NCI-H1092 (cell line): ENCODE measurements at regions not wholly inside any gene's neighbourhood (a gene's known extent, or its start where the extent isn't known, plus 50 kb on each side); places are given as distances from the start of the nearest gene placed in this dataset.
"Not testable (repeated sequence)": the region's sequence is repeated elsewhere in the genome, so short reads cannot be mapped to it uniquely, and the experiment has no call there.

Experiments
- DNase-seq: peaks from one replicate; lab custom pipeline; 2025; lab: John Stamatoyannopoulos, UW

DNA sequence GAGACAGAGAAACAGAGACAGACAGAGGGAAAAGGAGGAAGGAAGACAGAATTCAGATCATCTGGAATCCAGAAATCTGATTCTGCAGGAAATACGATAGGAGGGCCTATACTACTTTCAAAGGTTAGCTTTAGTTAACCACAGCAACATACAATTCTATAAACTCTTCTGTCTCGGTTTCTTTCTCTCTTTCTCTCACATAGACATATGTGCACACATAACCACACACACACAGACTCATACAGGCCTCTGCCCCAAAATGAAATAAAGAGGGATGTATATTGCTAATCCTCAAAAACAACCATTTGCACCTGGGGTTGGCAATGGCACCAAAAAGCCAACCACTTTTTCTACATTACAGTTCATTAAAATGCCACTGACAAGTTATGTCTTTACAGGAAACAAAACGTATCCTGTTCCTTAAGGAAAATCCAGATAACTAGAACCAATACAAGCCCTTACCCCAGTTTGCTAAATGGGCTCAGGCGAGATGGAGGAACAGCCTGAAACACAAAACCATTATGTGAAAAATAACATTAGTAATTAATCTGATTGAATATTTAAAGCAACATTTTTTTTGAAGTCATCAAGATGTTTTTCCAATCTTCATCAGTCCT is 372.3 kb upstream of the CCNH start:
- DNase-seq: no peak

DNA sequence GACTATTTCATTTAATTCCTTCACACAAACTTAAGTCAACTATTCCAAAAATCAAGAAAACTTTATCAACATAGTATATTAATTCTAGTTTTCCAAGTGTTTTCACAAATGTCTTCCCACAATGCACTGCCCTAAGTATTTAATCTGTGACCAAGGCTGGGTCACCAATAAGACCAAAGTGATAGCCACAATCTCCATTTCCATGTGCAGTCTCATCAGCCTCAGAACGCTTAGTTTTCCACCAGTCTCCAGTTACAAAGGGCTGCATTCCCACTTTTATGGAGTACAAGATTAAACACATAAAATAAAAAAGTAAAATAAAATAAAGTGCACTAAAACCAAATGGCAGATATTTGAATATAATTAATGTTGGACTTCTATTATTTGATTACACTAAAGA is 371.6 kb upstream of the CCNH start:
- DNase-seq: no peak

- DNase-seq: no peak
Measured at GRCh38 chr5:87782916-87783315, 370.2 kb upstream of the CCNH start.

DNA sequence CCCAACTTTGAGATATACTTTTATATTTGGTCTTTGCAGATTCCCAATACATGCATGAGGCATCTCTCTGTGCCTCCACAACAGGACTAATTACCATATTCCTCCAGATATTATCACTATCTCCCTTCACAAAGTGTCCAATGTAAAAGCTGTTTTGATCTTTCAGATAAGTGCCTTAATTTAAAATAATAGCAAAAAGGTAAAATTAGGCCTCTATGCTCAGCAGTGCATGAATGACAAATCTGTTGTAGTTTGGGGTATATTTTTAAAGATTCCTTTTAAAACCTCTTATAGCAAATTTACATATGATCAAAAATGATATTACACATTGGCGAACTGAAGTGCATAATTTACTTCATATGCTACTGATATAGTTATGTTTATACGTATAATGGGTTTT is 369.2 kb upstream of the CCNH start:
- no peak for DNase-seq

DNA sequence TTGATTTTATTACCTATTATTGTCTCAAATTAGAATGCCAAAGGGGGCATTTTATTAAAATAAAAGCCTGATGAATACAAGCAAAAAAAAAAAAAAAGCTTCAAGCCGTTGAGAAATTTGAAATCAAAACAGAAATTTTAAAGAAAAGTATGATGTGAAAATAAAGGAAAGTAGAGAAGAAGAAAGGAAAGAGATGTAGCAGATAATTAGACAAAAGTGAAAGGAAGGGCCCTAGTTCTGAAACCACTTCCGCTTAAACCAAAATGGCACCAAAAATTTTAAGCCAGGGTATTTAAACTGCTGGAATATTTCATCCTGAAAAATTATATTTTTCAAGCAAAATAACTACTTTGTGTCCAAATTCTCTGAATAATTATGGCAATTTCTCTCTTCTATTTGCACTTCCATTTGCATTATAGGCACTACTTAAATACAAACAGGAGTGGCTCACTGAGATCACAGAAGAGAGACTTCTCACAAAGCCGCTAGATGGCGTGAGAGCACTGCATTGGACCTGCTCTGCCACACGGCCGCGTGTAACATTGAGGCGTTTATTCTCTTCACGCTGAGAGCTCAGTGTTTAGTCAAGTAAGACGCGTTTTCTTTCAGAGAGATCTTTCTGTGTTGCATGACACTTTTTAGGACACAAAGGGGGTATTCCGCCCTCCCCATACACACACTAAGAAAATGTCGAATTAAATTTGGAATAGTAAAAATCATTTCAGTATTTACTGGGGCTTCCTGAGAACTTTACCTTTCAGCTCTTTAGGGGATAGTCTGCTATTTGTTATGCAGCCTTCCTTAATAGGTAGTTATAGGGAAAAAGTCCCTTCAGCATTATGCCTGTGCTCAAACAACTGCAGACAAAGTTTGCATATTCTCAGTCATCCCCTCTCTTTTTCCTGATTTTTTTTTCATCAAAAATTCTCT is 368.4 kb upstream of the CCNH start:
- peak; percentile 54 for DNase-seq

DNA sequence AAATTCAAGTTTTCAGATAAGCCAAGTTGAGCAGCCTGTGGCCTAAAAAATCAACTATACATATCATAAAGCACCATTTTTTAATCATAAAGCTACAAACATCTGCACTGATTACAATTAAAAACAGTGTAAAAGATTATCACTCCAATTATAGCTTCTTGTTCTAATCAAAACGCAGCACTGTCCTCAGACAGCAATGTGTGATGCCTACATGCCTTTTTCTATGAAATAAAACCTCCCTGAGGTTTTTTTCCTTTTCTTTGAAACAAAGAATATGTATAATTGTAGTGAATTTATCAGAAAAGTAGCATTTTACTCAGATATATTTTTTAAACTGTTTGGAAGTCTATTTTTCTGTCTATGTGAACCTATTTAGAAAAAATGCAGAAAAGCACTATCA is 366.1 kb upstream of the CCNH start:
- no peak for DNase-seq

DNA sequence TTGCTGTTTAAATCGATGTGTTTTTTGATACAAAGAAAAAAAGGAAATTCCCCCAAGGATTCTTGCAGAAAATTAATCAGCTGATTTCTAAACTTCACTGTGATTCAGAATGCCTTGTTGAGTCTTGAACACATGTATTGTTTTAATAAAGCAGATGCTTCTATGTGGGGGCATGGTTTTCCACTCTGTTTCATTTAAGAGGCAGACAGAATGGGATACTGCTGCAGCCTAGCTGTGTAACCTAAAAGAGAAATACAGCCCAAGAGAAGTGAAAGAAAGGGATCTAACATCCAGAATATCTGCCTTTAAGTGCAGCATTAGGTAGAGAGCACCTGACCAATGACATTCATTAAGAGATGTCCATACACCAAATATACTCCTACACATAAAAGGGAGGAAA is 365.1 kb upstream of the CCNH start:
- no peak for DNase-seq

GRCh38 chr5:87776785-87777184 is 364.1 kb upstream of the CCNH start:
- DNase-seq: no peak

DNA sequence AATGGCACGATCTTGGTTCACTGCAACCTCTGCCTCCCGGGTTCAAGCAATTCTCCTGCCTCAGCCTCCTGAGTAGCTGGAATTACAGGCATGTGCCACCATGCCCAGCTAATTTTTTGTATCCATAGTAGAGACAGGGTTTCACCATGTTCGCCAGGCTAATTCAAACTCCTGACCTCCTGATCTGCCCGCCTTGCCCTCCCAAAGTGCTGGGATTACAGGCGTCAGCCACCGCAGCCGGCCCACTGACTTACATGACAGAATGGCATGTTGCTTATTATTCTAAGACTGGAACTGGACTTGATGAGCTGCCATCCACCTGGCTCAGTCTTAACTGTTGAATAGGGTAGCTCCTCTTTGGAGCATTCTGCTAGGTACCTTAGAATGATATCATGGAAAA is 363.6 kb upstream of the CCNH start:
- not testable (repeated sequence) for DNase-seq

DNA sequence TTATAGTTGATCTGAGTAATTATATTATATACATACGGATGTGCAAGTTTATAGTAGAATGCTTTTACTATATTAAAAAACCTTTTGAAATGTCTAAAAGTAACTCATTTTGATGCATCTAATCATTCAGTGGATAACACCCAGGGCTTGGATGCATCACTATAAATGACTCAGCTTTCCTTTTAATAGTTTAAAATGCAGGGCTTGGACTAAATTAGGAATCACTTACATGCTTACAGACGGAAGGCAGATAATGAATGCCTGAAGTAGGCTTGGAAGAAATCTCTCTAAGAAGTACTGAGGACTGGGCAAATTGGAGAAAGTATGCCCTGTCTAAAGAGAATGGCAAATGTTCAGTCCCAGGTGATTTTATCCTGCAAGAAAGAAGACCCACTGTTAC is 362.5 kb upstream of the CCNH start:
- DNase-seq: no peak

DNA sequence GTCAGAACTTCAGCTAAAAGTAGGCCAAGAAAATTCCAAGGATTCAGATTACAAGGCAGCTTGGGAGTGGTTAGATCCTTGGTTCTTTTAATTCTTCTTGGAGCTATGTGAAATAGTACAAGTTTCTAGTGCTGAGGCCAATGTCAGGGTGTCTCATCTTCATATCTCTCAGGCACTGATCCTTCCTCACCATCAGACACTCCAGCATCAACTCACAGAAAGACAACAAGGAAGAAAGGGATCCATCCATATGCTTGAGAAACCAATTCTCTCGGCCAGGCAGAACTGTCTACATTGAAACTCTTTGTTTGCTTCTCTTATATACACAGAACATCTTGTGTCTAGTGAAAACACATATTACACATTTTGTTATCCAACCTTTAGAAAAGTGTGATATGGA is 362.1 kb upstream of the CCNH start:
- DNase-seq: no peak

DNA sequence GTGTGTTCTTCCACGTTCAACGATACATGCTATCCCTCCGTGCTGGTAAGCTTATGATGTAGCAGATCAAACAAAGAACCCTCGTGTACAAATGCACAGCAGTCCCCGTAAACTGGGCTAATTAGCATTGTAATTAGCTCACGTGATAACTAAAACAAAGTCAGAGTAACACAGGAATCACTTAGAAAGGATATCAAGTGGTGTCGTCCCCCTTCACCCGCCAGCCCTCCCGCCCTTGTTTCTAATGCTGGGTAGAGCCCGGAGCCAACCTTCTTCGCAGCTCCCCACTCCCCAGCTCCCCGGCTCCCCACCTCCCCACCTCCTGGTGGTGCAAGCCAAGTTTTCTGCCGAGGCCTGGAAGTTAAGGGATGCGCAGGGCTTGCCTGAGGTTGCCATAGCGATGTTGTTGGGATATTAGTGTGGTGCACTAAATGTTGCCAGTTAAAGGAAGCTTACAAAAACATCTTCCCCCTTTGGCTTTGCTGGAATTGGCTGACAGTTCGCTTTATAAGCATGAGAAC is 357.9 kb upstream of the CCNH start:
- DNase-seq: no peak

DNA sequence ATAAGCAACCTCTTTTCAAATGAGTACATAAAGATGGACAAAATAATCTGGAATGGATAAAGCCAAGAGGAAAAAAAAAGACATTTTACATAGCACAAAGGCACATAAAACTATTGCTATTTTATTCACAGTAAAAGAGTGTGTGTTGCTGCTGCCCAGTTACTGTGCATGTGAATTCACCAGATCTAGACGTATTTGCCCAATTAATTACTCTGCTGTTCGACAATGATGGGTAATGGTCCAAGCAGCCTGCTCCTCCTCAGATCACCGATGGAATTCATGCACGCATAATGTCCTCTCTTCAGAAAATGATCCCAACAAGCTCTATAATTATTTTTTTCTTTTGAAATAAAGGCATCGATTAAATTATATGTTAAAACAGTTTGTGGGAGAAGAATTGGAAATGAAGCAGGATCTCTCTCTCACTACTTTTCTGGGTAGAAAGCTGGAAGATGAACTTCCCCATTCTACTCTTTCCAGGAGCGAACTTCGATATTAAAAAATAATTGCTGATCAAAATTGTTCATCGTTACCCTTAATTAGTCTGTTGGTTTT is 357.4 kb upstream of the CCNH start:
- no peak for DNase-seq

- DNase-seq: no peak
Measured at GRCh38 chr5:87769157-87769556, 356.4 kb upstream of the CCNH start.

- DNase-seq: no peak
Measured at GRCh38 chr5:87768190-87768589, 355.5 kb upstream of the CCNH start.

DNA sequence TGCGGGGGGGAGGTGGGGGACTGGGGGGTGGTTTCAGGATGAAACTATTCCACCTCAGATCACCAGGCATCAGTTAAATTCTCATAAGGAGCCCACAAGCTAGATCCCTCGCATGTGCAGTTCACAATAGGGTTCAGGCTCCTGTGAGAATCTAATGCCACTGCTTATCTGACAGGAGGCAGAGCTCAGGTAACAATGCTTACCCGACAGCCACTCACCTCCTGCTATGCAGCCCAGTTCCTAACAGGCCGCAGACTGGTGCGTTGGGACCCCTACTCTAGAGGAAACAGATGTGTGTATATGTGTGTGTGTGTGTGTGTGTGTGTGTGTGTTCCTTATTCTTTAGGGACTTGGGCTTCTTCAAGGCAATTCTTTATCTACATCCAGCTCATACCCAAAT is 352.3 kb upstream of the CCNH start:
- DNase-seq: no peak

DNA sequence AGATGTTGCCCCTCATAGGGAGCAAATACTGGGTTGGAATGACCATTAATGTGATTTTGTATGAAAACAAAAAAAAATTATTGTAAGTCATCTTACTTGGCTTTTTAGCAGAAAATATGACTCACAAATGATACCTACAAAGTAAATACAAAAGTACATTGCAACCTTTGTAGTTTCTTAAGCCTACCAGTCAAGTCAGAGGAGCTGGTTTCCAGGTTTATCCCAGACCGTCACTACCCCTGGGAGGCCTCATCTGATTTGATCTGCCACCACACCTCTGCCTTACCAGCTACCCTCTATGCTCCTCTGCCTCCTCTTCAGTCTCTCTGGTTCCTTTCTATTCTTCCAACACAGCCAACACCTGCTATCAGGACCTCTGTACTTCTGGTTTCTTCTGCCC is 349.9 kb upstream of the CCNH start:
- no peak for DNase-seq

DNA sequence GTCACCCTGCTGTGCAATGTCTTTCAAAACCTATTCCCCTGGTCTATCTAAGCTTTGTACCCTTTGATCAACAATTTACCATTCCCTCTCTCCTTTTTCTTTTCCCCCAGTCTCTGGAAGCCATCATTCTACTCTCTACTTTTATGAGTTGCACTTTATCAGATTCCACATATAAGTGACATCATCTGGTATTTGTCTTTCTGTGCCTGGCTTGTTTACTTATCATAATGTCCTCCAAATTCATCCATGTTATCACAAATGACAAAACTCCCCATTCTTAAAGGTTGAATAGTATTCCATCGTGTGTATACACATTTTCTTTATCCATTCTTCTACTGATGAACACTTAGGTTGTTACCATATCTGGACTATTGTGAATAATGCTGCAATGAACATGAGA is 344.2 kb upstream of the CCNH start:
- no peak for DNase-seq

- no peak for DNase-seq
Measured at GRCh38 chr5:87755360-87755759, 342.6 kb upstream of the CCNH start.

- no peak for DNase-seq
Measured at GRCh38 chr5:87754009-87754757, 341.5 kb upstream of the CCNH start.

DNA sequence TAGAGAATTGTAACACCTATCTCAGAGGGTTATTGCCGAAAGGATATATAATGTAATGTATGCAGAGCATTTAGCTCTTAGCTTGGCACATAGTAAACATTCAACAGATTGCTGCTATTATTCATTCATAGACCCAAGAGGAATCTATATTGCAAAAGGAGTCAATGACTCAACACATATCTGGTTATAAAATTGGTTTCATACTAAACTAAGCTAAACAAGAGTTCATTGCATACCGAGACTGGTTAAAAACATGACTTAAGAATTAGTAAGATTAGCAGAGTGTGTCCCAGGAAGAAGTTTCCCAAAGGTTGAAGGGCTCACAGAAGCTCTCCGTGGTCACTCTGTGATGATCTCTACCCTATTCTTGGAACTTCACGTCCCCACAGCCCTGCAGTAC is 339.6 kb upstream of the CCNH start:
- no peak for DNase-seq

DNA sequence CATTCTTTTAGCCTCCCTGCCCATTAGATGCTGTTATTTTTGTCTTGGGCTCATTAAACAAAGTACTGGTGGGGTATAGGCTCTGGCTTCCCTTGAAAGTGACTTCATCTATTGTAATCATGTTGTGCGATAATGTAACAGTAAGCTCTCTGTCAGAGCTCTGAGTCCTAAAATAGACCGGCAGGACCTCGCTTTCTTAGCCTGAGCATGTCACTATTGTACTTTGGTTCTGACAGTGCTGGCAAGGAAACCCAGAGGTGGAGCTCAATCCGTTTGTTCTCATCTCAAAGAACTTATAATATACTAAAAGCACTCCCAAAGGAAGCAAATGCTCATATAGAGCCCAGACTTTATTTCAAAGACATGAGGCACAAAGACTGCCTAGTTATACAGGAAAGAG is 339.1 kb upstream of the CCNH start:
- DNase-seq: no peak
